COR-L47 (cell line): ENCODE measurements at regions not wholly inside any gene's neighbourhood (a gene's known extent, or its start where the extent isn't known, plus 50 kb on each side); places are given as distances from the start of the nearest gene placed in this dataset.
"Not testable (repeated sequence)": the region's sequence is repeated elsewhere in the genome, so short reads cannot be mapped to it uniquely, and the experiment has no call there.

ENCODE experiments used
- DNase-seq: peaks from one replicate; lab custom pipeline; 2025; lab: John Stamatoyannopoulos, UW

GRCh38 chr14:106269029-106269428, 742.6 kb downstream of the TMEM121 start:
- no peak for DNase-seq

- DNase-seq: no peak
Observed at GRCh38 chr14:106269451-106270204, 743.2 kb downstream of the TMEM121 start.

- DNase-seq: not testable (repeated sequence)
Observed at GRCh38 chr14:106270476-106271121, 744.2 kb downstream of the TMEM121 start.

GRCh38 chr14:106276326-106277267, 750.2 kb downstream of the TMEM121 start:
- DNase-seq: no peak

- no peak for DNase-seq
Observed at GRCh38 chr14:106277503-106277902, 751.1 kb downstream of the TMEM121 start.

GRCh38 chr14:106280876-106281275, 754.5 kb downstream of the TMEM121 start:
- DNase-seq: no peak

GRCh38 chr14:106286697-106287290, 760.4 kb downstream of the TMEM121 start:
- peak; percentile 18 for DNase-seq

GRCh38 chr14:106287506-106287905, 761.1 kb downstream of the TMEM121 start:
- no peak for DNase-seq

GRCh38 chr14:106291626-106292025, 765.2 kb downstream of the TMEM121 start:
- DNase-seq: no peak

- no peak for DNase-seq
Observed at GRCh38 chr14:106294324-106294723, 767.9 kb downstream of the TMEM121 start.

GRCh38 chr14:106300951-106301510, 774.6 kb downstream of the TMEM121 start:
- DNase-seq: not testable (repeated sequence)

- DNase-seq: not testable (repeated sequence)
Observed at GRCh38 chr14:106301609-106302008, 775.2 kb downstream of the TMEM121 start.

GRCh38 chr14:106302661-106303060, 776.3 kb downstream of the TMEM121 start:
- no peak for DNase-seq

GRCh38 chr14:106304271-106304670, 777.9 kb downstream of the TMEM121 start:
- no peak for DNase-seq

GRCh38 chr14:106308839-106309389, 782.5 kb downstream of the TMEM121 start:
- peak; percentile 17 for DNase-seq

GRCh38 chr14:106309423-106309822, 783.0 kb downstream of the TMEM121 start:
- no peak for DNase-seq

- no peak for DNase-seq
Observed at GRCh38 chr14:106315436-106315835, 789.1 kb downstream of the TMEM121 start.

GRCh38 chr14:106317593-106317992, 791.2 kb downstream of the TMEM121 start:
- DNase-seq: no peak

- DNase-seq: no peak
Observed at GRCh38 chr14:106318700-106319099, 792.3 kb downstream of the TMEM121 start.

GRCh38 chr14:106323970-106324369, 797.6 kb downstream of the TMEM121 start:
- DNase-seq: not testable (repeated sequence)

- no peak for DNase-seq
Observed at GRCh38 chr14:106327234-106327633, 800.9 kb downstream of the TMEM121 start.
